ENCODE measurements at regions not wholly inside any gene's neighbourhood (a gene's known extent, or its start where the extent isn't known, plus 50 kb on each side); places are given as distances from the start of the nearest gene placed in this dataset.

DNA sequence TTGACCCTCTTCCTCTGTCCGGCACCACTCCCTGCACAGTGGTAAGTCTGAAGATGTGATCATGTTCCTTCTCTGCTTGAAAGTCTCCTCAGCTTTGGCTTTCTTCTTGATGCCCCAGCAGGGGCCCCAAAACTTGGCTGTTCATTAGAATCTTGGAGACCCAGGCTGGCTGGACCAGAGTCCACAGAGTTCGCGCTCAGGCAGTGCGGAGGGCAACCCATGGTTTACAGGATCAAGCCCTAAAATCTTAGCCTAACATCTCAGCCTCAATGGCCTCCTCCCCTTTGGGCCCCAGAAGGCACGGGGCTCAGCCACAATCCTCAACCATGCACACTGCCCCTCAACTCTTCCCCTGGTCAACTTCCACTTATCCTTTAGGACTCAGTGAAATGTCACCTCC, 72.9 kb upstream of the GTSF1L start:
- Mint-ChIP-seq H3K4me1 (peaks cover 10% of the 10 kb centered on the region), H3K27me3 (peaks cover 5% of the 10 kb centered on the region), H3K9me3 (peaks cover 5% of the 10 kb centered on the region), H3K4me3 (no peak overlapping the region), H3K36me3 (ENCODE audit: low read depth) (no peaks in the 10 kb centered on the region), H3K27ac (no peak overlapping the region)
- ATAC-seq (no peak), DNase-seq (no peak)

DNA sequence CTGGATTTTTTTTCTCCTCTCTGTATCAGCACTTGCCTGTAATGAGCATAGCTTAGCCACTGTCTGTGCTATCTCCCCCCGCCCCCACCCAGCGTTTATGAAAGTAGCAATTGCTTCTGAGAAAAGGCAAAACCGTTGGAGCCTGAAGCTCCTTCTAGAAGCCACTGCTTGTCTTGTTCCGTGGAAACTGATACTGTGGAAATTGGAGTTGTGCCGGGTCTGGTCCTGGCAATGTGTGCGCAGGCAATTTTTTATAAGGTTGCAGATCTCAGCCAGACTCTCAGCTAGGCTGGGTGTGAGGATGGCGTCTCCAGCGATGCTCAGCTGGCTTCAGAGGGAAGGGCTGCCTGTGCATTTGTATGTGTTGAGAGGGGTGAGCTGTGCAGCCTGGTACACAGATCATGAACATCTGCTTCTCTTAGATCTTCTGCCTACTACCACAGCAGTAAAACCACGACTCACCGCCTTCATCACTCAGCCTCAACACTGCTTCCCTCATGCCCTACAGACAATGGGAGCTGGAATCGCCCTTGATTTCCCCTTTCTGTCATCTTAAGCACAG, 72.4 kb upstream of the GTSF1L start:
- ATAC-seq (no peak), DNase-seq (no peak)
- H3K27me3 Mint-ChIP-seq = peaks cover 6% of the 10 kb centered on the region
- peaks cover 5% of the 10 kb centered on the region for H3K9me3 Mint-ChIP-seq
- peaks cover 10% of the 10 kb centered on the region for H3K4me1 Mint-ChIP-seq
- H3K27ac Mint-ChIP-seq = no peak overlapping the region
- no peaks in the 10 kb centered on the region for H3K36me3 Mint-ChIP-seq (ENCODE audit: low read depth)
- H3K4me3 Mint-ChIP-seq = no peak overlapping the region

DNA sequence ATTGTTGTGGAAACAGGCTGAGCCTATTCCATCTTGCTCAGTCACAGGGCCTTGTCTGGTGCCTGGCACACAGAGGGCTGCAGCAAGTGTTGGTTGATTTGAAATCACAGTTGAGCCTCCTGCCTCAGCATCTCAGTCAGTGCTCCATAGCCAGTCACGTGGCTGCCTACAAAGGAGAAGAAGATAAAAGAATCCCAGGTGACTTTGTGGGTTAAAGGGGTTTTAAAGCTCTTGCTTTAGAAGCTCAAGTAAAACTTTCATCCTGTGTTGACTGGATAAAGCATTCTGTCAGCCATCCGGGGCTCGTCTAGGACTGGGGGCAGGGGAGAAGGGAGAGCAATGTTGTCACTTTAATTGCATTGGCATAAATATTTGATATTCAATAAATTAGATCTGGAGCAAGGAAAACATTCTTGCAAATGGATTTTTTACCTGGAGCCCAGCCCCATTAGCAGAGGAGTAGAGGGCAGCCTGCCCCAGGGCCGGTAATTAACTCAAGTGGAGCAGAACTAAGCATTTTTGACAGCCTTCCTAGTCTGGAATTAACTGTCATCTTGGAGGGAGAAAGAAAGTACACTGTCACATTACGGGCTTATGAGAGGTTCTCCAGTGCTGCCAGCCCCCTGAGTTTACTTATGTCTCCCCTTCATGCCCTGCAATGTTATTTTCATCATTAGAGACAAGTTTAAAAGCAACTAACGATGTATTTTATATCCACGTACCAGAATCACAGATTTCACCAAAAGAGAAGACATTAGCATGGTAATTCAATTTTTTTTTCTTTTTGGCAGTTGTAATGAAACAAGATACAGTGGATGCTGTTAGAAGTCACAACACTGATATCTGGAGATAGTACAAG, 71.7 kb upstream of the GTSF1L start:
- Mint-ChIP-seq H3K9me3 (peaks cover 1% of the 10 kb centered on the region), H3K4me1 (peaks cover 10% of the 10 kb centered on the region), H3K36me3 (ENCODE audit: low read depth) (no peaks in the 10 kb centered on the region), H3K4me3 (no peak overlapping the region), H3K27me3 (peaks cover 6% of the 10 kb centered on the region), H3K27ac (no peak overlapping the region)
- ATAC-seq (no peak), DNase-seq (no peak)

DNA sequence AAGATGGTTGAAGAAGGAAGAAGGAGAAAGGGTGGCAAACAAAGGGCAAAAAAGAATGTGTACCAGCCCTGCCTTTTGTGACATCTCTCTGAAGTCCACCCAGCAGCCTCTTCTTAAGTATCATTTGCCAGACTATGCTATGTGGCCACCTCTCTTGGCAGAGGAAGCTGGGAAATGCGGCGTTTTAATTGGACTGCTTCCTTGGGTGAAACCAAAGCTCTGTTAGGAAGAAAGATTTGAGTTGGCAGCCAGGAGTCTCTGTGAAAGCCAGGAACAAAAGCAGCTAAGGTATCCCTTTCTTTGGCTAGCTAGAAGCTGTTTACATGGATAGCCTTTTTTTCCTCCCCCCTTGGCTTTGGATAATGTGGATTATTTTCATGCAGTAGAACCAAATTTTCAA, 67.5 kb upstream of the GTSF1L start:
- peaks cover 16% of the 10 kb centered on the region for H3K27me3 Mint-ChIP-seq
- no peak overlapping the region for H3K4me3 Mint-ChIP-seq
- peaks cover 1% of the 10 kb centered on the region for H3K36me3 Mint-ChIP-seq (ENCODE audit: low read depth)
- peaks cover 7% of the 10 kb centered on the region for H3K9me3 Mint-ChIP-seq
- ATAC-seq (no peak), DNase-seq (no peak)
- H3K4me1 Mint-ChIP-seq = peaks cover 4% of the 10 kb centered on the region
- H3K27ac Mint-ChIP-seq = no peak overlapping the region

DNA sequence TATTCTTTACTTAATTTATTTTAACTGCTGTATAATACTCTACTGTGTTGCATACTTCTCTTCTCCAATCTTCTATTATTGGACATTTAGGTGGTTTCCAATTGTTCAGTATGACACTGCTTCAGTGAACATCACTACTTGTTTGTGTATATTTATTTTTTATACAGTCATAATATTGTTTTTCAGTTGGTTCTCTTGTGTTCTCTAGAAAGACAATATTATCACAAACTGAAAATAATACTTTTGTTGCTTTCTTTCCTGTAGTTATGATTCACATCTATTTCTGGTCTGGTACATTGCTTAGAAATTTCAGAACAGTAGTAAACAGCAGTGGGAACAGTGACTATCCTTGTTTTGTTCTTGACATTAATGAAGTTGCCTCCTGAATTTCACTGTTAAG, 62.8 kb upstream of the GTSF1L start:
- Mint-ChIP-seq H3K4me3 (no peak overlapping the region), H3K36me3 (ENCODE audit: low read depth) (peaks cover 1% of the 10 kb centered on the region), H3K27ac (no peak overlapping the region), H3K4me1 (no peaks in the 10 kb centered on the region), H3K9me3 (peaks cover 7% of the 10 kb centered on the region), H3K27me3 (peaks cover 12% of the 10 kb centered on the region)
- DNase-seq = no peak
- no peak for ATAC-seq

DNA sequence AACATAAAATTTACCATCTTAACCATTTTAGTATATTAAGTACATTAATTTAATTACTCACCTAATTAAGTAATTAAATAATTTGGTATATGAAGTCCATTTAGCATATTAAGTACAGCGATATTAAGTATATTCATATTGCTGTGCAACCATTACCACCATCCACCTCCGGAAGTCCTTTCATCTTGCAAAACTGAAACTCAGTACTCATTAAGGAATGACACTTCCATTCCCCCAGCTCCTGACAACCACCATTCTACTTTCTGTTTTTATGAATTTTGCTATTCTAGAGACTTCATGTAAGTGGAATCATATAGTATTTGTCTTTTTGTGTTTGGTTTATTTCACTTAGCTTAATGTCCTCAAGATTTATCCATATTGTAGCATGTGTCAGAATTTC, 61.1 kb upstream of the GTSF1L start:
- Mint-ChIP-seq H3K4me1 (peaks cover 1% of the 10 kb centered on the region), H3K9me3 (peaks cover 8% of the 10 kb centered on the region), H3K27ac (no peak overlapping the region), H3K4me3 (no peak overlapping the region), H3K27me3 (peaks cover 10% of the 10 kb centered on the region), H3K36me3 (ENCODE audit: low read depth) (peaks cover 1% of the 10 kb centered on the region)
- ATAC-seq (no peak), DNase-seq (no peak)

DNA sequence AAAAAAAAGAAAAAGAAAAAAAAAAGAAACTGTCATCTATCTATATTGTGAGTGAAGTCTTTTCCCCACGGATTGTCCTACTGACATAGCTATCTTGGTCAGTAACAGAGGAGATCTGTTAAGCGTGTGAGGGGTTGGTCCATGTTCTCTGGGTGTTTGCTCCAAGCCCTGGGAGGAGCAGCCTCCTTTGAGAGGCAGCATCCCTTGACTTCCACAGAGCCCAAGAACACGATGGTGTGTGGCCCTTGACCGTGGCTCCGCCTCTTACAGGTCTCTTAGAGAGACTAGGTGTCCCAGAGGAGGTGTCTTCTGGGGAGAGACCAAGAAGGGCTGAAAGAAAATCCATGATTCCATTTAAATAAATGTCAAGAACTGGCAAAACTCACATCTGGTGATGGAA, 60.1 kb upstream of the GTSF1L start:
- Mint-ChIP-seq H3K4me3 (no peak overlapping the region), H3K36me3 (ENCODE audit: low read depth) (peaks cover under 1% of the 10 kb centered on the region), H3K27me3 (peaks cover 5% of the 10 kb centered on the region), H3K9me3 (peaks cover 11% of the 10 kb centered on the region), H3K4me1 (peaks cover 8% of the 10 kb centered on the region), H3K27ac (no peak overlapping the region)
- ATAC-seq (no peak), DNase-seq (no peak)

DNA sequence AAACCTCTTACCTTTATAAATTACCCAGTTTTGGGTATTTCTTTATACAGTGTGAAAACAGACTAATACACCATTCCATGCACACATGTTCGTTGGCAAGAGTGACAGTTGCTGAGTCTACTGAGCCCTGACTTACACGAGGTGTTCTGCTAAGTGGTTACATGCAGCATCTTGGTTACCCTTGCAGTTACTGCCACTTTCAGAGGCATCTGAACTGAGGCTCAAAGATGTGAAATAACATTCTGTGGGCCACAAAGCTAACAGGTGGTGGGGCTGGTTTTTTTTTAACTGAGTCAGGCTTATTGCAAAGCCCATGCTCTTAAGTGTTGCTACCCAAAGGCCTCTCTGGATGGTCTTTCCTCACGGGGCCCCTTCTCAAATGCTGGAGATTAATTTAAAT, 54.4 kb upstream of the GTSF1L start:
- H3K9me3 Mint-ChIP-seq = peaks cover 44% of the 10 kb centered on the region
- no peak for DNase-seq
- peaks cover 2% of the 10 kb centered on the region for H3K36me3 Mint-ChIP-seq (ENCODE audit: low read depth)
- peaks cover 16% of the 10 kb centered on the region for H3K4me1 Mint-ChIP-seq
- no peak overlapping the region for H3K27ac Mint-ChIP-seq
- no peak overlapping the region for H3K4me3 Mint-ChIP-seq
- H3K27me3 Mint-ChIP-seq = no peaks in the 10 kb centered on the region
- ATAC-seq = peak; percentile 40

DNA sequence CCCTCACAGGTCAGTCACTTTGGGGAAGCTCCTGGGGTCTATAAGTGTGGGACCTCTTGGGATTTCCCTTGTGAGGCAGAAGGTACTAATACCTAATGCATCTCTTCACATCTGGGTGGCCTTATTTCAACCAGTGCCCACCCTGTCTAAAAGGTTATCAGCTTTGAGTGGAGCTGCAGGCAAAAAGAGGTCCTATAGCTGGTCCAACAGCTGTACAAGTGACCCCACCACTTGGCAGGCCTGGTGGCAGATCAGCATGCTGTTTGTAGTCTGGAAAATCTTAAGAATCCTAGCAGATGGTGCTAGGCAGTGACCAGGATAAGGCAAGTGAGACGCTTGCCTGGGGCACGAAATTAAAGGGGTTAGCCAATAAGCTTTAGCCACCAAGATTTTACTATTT, 51.6 kb upstream of the GTSF1L start:
- Mint-ChIP-seq H3K4me3 (no peak overlapping the region), H3K27ac (no peak overlapping the region), H3K4me1 (peaks cover 20% of the 10 kb centered on the region), H3K9me3 (peaks cover 44% of the 10 kb centered on the region), H3K27me3 (peaks cover 13% of the 10 kb centered on the region), H3K36me3 (ENCODE audit: low read depth) (peaks cover 2% of the 10 kb centered on the region)
- DNase-seq = no peak
- ATAC-seq = no peak

DNA sequence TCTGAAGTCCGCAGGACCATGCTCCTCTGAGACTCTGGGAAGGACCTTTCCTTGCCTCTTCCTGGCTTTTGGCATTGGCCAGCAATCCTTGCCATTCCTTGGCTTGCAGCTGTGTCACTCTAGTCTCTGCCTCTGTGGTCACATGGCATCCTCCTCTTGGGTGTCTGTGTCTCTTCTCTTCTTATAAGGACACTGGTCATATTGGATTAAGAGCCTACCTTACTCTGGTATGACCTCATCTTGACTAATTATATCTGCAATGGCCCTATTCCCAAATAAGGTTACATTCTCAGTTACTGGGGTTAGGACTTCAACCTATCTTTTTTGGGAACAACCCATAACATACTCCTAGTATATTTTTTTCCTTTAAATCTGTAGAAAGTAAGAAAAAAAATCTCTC, 49.9 kb upstream of the GTSF1L start:
- peaks cover 10% of the 10 kb centered on the region for H3K4me1 Mint-ChIP-seq
- H3K27ac Mint-ChIP-seq = no peak overlapping the region
- H3K27me3 Mint-ChIP-seq = peaks cover 19% of the 10 kb centered on the region
- peaks cover 33% of the 10 kb centered on the region for H3K9me3 Mint-ChIP-seq
- peaks cover 2% of the 10 kb centered on the region for H3K36me3 Mint-ChIP-seq (ENCODE audit: low read depth)
- ATAC-seq (no peak), DNase-seq (no peak)
- no peak overlapping the region for H3K4me3 Mint-ChIP-seq
